ENCODE measurements at regions not wholly inside any gene's neighbourhood (a gene's known extent, or its start where the extent isn't known, plus 50 kb on each side); places are given as distances from the start of the nearest gene placed in this dataset.
"Not testable (repeated sequence)": the region's sequence is repeated elsewhere in the genome, so short reads cannot be mapped to it uniquely, and the experiment has no call there.

- Histone ChIP-seq H3K4me3 (ENCODE audit: low read depth, low read length) (no peak overlapping the region), H3K9ac (ENCODE audit: low read length) (no peak overlapping the region), H3K27me3 (ENCODE audit: control insufficient read depth, insufficient read depth, low read length) (no peaks in the 10 kb centered on the region), H3K9me3 (ENCODE audit: control insufficient read depth, insufficient read depth, low read depth, low read length) (no peaks in the 10 kb centered on the region), H3K4me1 (ENCODE audit: control insufficient read depth, insufficient read depth, low read length) (peaks cover 6% of the 10 kb centered on the region; the same call in 1 of the 2 replicates), H3K36me3 (ENCODE audit: control insufficient read depth, insufficient read depth, low read length) (no peaks in the 10 kb centered on the region), H3K27ac (ENCODE audit: low read depth, low read length) (no peak overlapping the region)
Measured at GRCh38 chr6:140354296-140354695, 979.8 kb upstream of the CITED2 start.

DNA sequence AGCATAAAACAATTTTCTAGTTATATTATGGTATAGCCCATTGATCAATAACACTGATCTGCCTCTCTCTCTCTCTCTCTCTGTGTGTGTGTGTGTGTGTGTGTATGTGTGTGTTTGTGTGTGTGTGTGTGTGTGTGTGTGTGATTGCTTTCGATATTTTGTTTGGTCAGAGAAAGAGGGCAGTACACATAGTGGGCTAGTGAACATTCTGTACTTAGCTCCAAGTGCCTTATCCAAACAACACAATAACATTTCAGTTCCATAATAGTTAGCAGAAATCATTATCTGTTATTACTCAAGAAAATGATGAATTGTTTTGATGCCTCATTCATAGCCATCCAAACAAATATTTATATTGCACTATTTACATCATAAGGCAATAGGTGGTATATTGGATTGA is 979.1 kb upstream of the CITED2 start:
- no peak overlapping the region for H3K9ac ChIP-seq (ENCODE audit: low read length)
- H3K4me1 ChIP-seq (ENCODE audit: control insufficient read depth, insufficient read depth, low read length), result peaks cover 6% of the 10 kb centered on the region; the same call in 1 of the 2 replicates
- no peaks in the 10 kb centered on the region for H3K36me3 ChIP-seq (ENCODE audit: control insufficient read depth, insufficient read depth, low read length)
- H3K9me3 ChIP-seq (ENCODE audit: control insufficient read depth, insufficient read depth, low read depth, low read length), result no peaks in the 10 kb centered on the region
- H3K27ac ChIP-seq (ENCODE audit: low read depth, low read length), result no peak overlapping the region
- no peak overlapping the region for H3K4me3 ChIP-seq (ENCODE audit: low read depth, low read length)
- H3K27me3 ChIP-seq (ENCODE audit: control insufficient read depth, insufficient read depth, low read length), result no peaks in the 10 kb centered on the region

- Histone ChIP-seq H3K27ac (ENCODE audit: low read depth, low read length) (no peak overlapping the region), H3K9ac (ENCODE audit: low read length) (no peak overlapping the region), H3K36me3 (ENCODE audit: control insufficient read depth, insufficient read depth, low read length) (no peaks in the 10 kb centered on the region), H3K4me1 (ENCODE audit: control insufficient read depth, insufficient read depth, low read length) (peaks cover 5% of the 10 kb centered on the region; the same call in 1 of the 2 replicates), H3K27me3 (ENCODE audit: control insufficient read depth, insufficient read depth, low read length) (no peaks in the 10 kb centered on the region), H3K4me3 (ENCODE audit: low read depth, low read length) (no peak overlapping the region), H3K9me3 (ENCODE audit: control insufficient read depth, insufficient read depth, low read depth, low read length) (no peaks in the 10 kb centered on the region)
Measured at GRCh38 chr6:140346428-140346827, 972.0 kb upstream of the CITED2 start.

DNA sequence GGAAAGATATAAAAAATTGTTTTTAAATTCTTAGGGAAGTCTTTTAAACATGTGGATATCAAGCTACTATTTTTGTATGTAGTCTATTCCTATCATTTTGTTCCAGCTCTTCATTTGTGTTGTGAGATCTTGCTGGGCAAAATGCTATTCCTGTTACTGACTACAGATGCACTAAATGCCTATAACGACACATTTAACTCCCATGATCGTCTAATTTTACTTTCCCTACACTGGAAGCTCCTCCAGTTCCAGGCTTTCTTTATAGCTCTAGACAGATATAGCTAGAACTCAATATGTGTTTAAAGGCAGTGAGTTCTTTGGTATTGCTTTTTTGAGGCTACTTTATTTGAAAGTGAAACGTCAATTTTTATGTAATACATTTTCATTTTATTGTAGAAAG is 971.5 kb upstream of the CITED2 start:
- H3K36me3 ChIP-seq (ENCODE audit: control insufficient read depth, insufficient read depth, low read length), result no peaks in the 10 kb centered on the region
- H3K4me3 ChIP-seq (ENCODE audit: low read depth, low read length), result no peak overlapping the region
- no peak overlapping the region for H3K9ac ChIP-seq (ENCODE audit: low read length)
- no peaks in the 10 kb centered on the region; the same call in 1 of the 2 replicates for H3K9me3 ChIP-seq (ENCODE audit: control insufficient read depth, insufficient read depth, low read depth, low read length)
- H3K27me3 ChIP-seq (ENCODE audit: control insufficient read depth, insufficient read depth, low read length), result no peaks in the 10 kb centered on the region
- H3K27ac ChIP-seq (ENCODE audit: low read depth, low read length), result no peak overlapping the region
- no peaks in the 10 kb centered on the region for H3K4me1 ChIP-seq (ENCODE audit: control insufficient read depth, insufficient read depth, low read length)

- no peaks in the 10 kb centered on the region for H3K36me3 ChIP-seq (ENCODE audit: control insufficient read depth, insufficient read depth, low read length)
- no peaks in the 10 kb centered on the region for H3K4me1 ChIP-seq (ENCODE audit: control insufficient read depth, insufficient read depth, low read length)
- no peaks in the 10 kb centered on the region for H3K27me3 ChIP-seq (ENCODE audit: control insufficient read depth, insufficient read depth, low read length)
- H3K9me3 ChIP-seq (ENCODE audit: control insufficient read depth, insufficient read depth, low read depth, low read length), result peaks cover 5% of the 10 kb centered on the region; the same call in 1 of the 2 replicates
- H3K27ac ChIP-seq (ENCODE audit: low read depth, low read length), result no peak overlapping the region
- no peak overlapping the region for H3K9ac ChIP-seq (ENCODE audit: low read length)
- no peak overlapping the region for H3K4me3 ChIP-seq (ENCODE audit: low read depth, low read length)
Measured at GRCh38 chr6:140344142-140344913, 969.9 kb upstream of the CITED2 start.

DNA sequence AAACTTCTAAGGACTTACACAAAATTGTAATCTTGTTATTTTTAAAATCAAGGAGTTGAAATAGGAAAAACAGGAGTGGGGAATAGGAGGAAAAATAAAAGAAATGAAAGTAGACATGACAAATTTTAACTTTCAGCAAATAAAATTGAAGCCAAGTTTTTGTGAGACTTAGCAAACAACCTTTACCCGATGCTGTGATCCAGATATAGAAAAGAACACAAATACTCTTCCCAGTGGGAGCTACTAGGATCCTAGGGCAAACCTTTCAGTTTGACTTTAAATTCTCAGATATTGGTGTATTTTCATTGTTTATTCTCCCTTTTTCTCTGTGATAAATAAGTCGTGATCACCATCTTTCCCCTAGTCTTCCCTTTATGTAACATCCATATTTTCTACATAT is 968.7 kb upstream of the CITED2 start:
- Histone ChIP-seq H3K27me3 (ENCODE audit: control insufficient read depth, insufficient read depth, low read length) (no peaks in the 10 kb centered on the region), H3K36me3 (ENCODE audit: control insufficient read depth, insufficient read depth, low read length) (no peaks in the 10 kb centered on the region), H3K4me1 (ENCODE audit: control insufficient read depth, insufficient read depth, low read length) (no peaks in the 10 kb centered on the region), H3K4me3 (ENCODE audit: low read depth, low read length) (no peak overlapping the region), H3K9ac (ENCODE audit: low read length) (no peak overlapping the region), H3K27ac (ENCODE audit: low read depth, low read length) (no peak overlapping the region), H3K9me3 (ENCODE audit: control insufficient read depth, insufficient read depth, low read depth, low read length) (peaks cover 5% of the 10 kb centered on the region; the same call in 1 of the 2 replicates)

- no peaks in the 10 kb centered on the region for H3K27me3 ChIP-seq (ENCODE audit: control insufficient read depth, insufficient read depth, low read length)
- H3K9me3 ChIP-seq (ENCODE audit: control insufficient read depth, insufficient read depth, low read depth, low read length), result peaks cover 11% of the 10 kb centered on the region
- H3K4me1 ChIP-seq (ENCODE audit: control insufficient read depth, insufficient read depth, low read length), result no peaks in the 10 kb centered on the region
- no peaks in the 10 kb centered on the region for H3K36me3 ChIP-seq (ENCODE audit: control insufficient read depth, insufficient read depth, low read length)
- H3K4me3 ChIP-seq (ENCODE audit: low read depth, low read length), result no peak overlapping the region
- H3K27ac ChIP-seq (ENCODE audit: low read depth, low read length), result no peak overlapping the region
- H3K9ac ChIP-seq (ENCODE audit: low read length), result no peak overlapping the region
Measured at GRCh38 chr6:140341272-140341671, 966.8 kb upstream of the CITED2 start.

GRCh38 chr6:140340795-140341194 is 966.3 kb upstream of the CITED2 start:
- Histone ChIP-seq H3K4me1 (ENCODE audit: control insufficient read depth, insufficient read depth, low read length) (no peaks in the 10 kb centered on the region), H3K36me3 (ENCODE audit: control insufficient read depth, insufficient read depth, low read length) (no peaks in the 10 kb centered on the region), H3K9me3 (ENCODE audit: control insufficient read depth, insufficient read depth, low read depth, low read length) (peaks cover 15% of the 10 kb centered on the region), H3K4me3 (ENCODE audit: low read depth, low read length) (no peak overlapping the region), H3K27me3 (ENCODE audit: control insufficient read depth, insufficient read depth, low read length) (no peaks in the 10 kb centered on the region), H3K27ac (ENCODE audit: low read depth, low read length) (no peak overlapping the region), H3K9ac (ENCODE audit: low read length) (no peak overlapping the region)

- H3K9ac ChIP-seq (ENCODE audit: low read length); H3K27ac ChIP-seq (ENCODE audit: low read depth, low read length); H3K27me3 ChIP-seq (ENCODE audit: control insufficient read depth, insufficient read depth, low read length); H3K4me1 ChIP-seq (ENCODE audit: control insufficient read depth, insufficient read depth, low read length); H3K4me3 ChIP-seq (ENCODE audit: low read depth, low read length); H3K36me3 ChIP-seq (ENCODE audit: control insufficient read depth, insufficient read depth, low read length): not testable (repeated sequence)
- H3K9me3 ChIP-seq (ENCODE audit: control insufficient read depth, insufficient read depth, low read depth, low read length), result peaks cover 23% of the 10 kb centered on the region
Measured at GRCh38 chr6:140339084-140339483, 964.6 kb upstream of the CITED2 start.

- Histone ChIP-seq H3K9ac (ENCODE audit: low read length) (no peak overlapping the region), H3K36me3 (ENCODE audit: control insufficient read depth, insufficient read depth, low read length) (no peaks in the 10 kb centered on the region), H3K27ac (ENCODE audit: low read depth, low read length) (no peak overlapping the region), H3K27me3 (ENCODE audit: control insufficient read depth, insufficient read depth, low read length) (no peaks in the 10 kb centered on the region), H3K4me1 (ENCODE audit: control insufficient read depth, insufficient read depth, low read length) (no peaks in the 10 kb centered on the region), H3K9me3 (ENCODE audit: control insufficient read depth, insufficient read depth, low read depth, low read length) (peaks cover 11% of the 10 kb centered on the region; the same call in 1 of the 2 replicates), H3K4me3 (ENCODE audit: low read depth, low read length) (no peak overlapping the region)
Measured at GRCh38 chr6:140321891-140322290, 947.4 kb upstream of the CITED2 start.

GRCh38 chr6:140320081-140321080 is 945.9 kb upstream of the CITED2 start:
- H3K9ac ChIP-seq (ENCODE audit: low read length), result no peak overlapping the region
- no peaks in the 10 kb centered on the region for H3K4me1 ChIP-seq (ENCODE audit: control insufficient read depth, insufficient read depth, low read length)
- H3K27ac ChIP-seq (ENCODE audit: low read depth, low read length), result no peak overlapping the region
- no peaks in the 10 kb centered on the region for H3K9me3 ChIP-seq (ENCODE audit: control insufficient read depth, insufficient read depth, low read depth, low read length)
- no peak overlapping the region for H3K4me3 ChIP-seq (ENCODE audit: low read depth, low read length)
- H3K36me3 ChIP-seq (ENCODE audit: control insufficient read depth, insufficient read depth, low read length), result no peaks in the 10 kb centered on the region
- no peaks in the 10 kb centered on the region for H3K27me3 ChIP-seq (ENCODE audit: control insufficient read depth, insufficient read depth, low read length)
